HG02678 (cell line): ENCODE measurements at regions not wholly inside any gene's neighbourhood (a gene's known extent, or its start where the extent isn't known, plus 50 kb on each side); places are given as distances from the start of the nearest gene placed in this dataset.

ENCODE experiments used
- ATAC-seq: cut with Tn5 transposase; IDR thresholded peaks from one replicate; pipeline ENCODE4 v1.9.1; 2021; ENCODE audit warnings: mild to moderate bottlenecking, moderate library complexity; ENCODE audit not compliant: unreplicated experiment

DNA sequence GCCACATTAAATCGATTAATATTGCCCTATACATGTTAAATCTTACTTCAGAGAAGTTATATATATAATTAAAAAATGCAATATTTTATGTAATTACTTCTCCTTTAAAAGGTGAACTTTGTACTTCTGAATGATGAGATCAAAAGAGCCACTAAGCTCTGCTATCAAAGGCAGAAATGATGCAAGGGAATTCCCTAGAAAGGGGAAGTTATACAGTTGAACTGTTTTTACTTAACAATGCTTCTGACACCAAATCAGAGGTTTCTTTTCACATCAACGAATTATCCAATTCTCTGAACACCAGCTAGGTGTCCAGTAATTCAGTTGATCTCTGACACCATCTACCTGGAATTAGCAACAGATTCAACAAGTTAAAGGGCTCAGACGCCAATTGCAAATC lies 319.9 kb upstream of the TSHZ2 start:
- no peak for ATAC-seq

GRCh38 chr20:52649727-52650126 lies 322.4 kb upstream of the TSHZ2 start:
- ATAC-seq, result no peak

DNA sequence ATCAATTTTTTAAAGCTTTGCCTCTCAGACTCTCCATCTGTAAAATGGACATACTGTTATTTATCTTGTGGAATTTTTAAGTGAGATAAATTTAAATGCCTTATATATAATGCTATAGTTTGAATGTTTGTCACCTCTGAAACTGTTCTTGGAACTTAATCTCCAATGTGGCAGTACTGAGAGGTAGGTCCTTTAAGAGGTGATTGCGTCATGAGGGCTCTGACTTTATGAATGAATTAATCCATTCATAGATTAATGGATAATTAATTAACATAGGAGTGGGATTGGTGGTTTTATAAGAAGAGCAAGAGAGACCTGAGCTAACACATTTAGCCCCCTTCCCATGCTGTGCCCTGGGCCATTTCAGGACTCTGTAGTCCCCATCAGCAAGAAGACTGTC lies 326.3 kb upstream of the TSHZ2 start:
- no peak for ATAC-seq

DNA sequence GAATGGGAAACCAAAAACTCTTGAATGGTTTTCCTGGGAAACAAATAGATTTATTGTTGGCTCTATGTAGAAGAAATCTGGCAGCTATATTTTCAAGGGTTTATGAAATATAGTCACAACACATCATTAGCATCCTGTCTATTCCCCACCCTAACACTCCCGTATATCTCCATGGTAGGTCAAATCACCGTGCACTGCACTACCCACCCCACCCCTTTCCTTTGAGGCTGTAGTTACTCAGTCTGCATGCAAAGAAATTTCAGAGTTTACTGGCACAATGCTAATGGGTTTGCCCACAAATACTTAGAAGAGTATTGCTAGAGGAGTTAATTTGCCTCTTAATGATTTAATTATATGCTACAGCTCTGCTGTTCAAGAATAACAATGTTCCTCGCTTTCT lies 329.1 kb upstream of the TSHZ2 start:
- no peak for ATAC-seq

DNA sequence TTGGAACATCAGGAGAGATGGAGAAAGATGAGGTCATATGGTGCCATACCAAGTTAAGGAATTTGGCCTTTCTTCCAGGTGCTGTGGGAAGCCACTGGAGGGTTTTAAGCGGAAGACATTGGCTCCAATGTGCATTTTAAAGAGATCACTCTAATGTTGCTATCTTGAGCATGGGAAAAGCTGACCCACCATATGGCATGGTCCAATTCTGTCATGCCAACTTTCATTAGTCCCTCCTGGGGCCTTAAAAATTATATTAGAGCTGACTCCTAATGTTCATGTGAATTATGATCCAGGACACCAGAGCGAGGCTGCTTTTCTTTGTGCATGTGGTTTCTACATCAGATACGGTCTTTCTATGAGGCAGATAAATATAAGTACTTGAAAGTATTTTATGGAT lies 335.0 kb upstream of the TSHZ2 start:
- ATAC-seq, result no peak

DNA sequence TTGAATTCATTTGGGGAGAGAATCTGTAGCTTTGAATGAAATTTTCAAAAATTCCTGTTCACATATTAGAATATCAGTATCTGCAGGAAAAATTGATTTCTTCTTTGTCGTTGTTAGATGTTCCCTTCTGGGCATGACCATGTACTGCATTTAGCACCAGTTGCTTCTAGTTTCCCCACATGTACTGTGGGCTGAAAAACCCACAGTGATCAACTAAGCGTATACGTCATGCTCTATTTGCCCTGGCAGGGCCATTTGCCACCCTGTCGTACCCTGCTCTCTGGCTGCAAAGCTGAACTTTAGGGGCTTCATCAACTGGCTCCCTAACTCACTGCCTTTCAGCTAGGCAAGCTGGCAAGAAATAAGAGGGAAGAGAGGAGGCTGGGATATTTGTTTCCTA lies 340.7 kb upstream of the TSHZ2 start:
- no peak for ATAC-seq

- ATAC-seq, result no peak
Observed at GRCh38 chr20:52630138-52630537, 342.0 kb upstream of the TSHZ2 start.

DNA sequence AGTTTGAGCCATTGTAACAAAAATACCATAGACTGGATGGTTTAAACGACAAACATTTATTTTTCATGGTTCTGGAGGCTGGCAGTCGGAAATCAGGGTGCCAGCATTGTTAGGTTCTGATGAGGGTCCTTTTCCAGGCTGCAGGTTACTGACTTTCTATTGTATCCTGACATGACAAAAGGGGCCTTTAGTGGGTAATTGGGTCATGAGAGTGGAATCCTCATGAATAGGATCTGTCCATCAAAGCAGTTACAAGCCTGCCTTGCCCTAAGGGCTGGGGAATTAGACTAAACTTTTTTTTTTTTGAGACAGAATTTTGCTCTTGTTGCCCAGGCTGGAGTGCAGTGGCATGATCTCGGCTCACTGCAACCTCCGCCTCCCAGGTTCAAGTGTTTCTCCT lies 347.9 kb upstream of the TSHZ2 start:
- ATAC-seq, result no peak

DNA sequence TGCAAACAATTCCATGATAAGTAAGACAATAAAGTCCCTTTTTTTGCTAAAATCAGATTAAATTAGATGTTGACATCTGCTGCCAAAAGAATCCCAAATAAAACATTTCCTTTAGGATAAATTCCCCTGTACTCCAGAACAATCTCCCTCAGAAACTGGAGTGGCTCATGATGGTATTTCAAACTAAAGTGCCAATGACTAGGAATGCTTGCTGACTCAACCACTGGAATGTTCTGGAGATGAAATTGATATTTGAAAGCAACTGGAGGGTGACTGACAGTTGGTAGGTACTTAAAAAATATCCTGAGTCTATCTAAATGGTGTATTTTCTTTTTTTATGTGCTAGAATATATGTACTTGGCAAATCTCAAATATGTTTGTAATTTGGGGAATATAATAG lies 350.1 kb upstream of the TSHZ2 start:
- ATAC-seq, result no peak

DNA sequence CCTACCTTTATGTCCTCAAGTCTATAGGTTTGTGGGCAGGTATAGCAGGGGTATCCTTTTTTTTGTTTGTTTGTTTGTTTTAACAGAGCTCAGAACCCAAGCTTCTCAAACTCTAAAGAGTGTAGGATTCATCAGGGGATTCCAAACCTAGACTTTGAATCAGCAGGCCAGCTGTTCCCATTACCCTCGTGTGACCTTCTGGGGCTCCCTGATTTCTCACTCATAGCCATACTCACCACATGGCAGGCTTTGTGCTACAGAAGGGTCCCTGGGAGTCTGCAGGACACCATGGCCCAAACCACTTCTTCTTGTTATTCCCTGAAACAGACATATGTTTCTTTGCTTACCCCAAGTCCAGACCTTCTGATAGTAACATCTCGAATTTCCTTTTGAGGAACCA lies 350.8 kb upstream of the TSHZ2 start:
- ATAC-seq, result no peak

DNA sequence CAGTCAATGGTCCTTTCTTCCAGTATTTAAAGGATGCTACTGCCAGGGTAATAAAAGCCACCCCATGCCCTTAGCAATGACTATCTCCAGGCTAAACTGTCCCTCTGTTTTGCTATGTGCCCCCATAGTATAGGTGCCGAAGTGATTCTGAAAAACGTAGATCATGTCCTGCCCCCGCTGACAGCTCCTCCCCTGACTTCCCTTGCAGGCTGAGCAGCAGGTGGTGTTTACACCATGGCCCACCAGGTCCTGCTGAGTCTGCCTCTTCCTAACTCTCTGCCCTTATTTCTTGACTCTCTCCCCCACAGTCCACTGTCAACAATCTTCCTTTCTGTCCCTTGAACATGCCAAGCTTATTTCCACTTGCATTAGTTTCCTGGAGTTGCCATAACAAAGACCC lies 352.5 kb upstream of the TSHZ2 start:
- no peak for ATAC-seq

- ATAC-seq, result no peak
Observed at GRCh38 chr20:52619101-52619500, 353.1 kb upstream of the TSHZ2 start.

DNA sequence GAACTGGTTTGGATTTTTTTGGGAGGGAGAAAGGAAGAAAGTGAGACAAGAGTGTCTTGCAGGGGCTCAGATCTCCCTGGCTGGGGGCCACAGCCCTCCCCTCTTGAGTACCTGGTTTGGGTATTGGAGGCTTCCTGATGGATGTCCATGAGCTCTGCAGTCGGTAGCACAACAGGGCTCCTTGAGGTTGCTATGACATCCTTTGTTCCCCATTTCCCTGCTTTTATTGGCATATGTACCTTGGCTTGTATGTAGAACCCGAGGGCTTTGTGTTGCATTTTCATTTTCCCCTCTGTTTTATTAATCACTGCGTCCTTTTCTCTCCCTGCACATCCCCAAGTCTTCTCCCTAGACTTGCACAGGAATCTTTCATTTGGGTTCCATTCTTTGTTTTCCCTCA lies 355.5 kb upstream of the TSHZ2 start:
- ATAC-seq, result no peak

DNA sequence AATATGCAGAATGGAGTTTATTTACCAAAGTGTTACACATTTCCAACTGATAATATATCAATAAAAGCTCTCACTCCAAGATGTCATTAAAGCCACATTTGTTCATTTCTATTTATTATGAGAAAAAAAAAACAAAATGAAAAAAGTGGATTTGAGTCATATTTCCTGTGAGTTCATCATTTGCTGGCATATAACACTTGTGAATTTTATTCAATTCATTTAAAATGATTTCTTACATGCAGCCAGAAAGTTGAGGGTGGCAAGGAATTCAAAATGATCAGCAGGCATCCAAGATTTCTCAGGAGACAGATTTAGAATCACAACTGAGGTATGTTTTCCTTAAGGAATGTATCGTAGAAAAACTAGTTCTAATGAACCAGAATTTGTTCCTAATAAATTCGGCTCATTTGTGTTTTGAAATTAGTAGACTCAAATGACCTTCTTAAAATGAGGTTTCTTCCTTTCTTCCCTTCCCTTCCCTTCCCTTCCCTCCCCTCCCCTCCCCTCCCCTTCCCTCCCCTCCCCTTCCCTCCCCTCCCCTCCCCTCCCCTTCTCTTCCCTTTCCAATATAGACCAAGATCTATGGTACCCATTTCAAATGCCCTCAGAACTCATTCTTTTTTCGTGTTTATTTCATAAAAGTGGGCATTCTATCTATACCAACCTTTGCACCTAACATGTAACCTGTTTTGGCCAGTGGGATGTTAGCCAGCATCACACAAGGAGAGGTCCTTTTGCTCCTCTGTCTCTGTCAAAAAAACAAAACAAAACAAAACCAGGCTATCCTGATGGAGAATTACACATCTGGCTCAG lies 357.9 kb upstream of the TSHZ2 start:
- no peak for ATAC-seq

- no peak for ATAC-seq
Observed at GRCh38 chr20:52612046-52612632, 360.0 kb upstream of the TSHZ2 start.

DNA sequence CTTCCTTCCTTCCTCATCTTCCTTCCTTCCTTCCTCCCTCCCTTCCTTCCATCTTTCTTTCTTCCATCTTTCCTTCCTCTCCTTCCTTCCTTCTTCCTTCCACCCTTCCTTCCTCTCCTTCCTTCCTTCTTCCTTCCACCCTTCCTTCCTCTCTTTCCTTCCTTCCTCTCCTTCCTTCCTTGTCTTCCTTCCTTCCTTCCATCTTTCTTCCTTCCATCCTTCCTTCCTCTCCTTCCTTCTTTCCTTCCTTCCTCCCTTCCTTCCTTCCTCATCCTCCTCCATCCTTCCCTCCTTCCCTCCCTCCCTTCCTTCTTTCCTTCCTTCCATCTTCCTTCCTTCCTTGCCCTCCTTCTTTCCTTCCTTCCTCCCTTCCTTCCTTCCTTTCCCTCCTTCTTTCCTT lies 361.4 kb upstream of the TSHZ2 start:
- ATAC-seq, result no peak

- ATAC-seq, result no peak
Observed at GRCh38 chr20:52601295-52601971, 370.7 kb upstream of the TSHZ2 start.

DNA sequence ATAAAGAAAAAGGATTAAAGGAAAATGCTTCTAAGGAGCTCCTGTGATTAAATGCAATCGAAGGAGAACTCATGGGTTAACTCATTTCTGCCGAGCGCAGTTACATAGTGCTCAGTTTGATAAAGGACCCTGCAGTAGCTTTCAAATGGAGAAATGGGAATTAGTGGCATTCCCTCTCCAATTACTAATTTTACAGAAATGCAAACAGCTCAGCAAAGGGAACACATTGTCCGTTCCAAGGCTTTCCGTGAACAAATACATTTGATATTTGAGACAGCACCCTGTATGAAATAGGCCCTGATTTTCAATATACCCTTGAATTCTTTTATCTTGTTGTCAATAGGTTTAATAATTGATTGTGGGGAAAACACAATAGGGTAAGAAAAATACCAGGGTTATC lies 375.9 kb upstream of the TSHZ2 start:
- no peak for ATAC-seq

- no peak for ATAC-seq
Observed at GRCh38 chr20:52595518-52595917, 376.6 kb upstream of the TSHZ2 start.

DNA sequence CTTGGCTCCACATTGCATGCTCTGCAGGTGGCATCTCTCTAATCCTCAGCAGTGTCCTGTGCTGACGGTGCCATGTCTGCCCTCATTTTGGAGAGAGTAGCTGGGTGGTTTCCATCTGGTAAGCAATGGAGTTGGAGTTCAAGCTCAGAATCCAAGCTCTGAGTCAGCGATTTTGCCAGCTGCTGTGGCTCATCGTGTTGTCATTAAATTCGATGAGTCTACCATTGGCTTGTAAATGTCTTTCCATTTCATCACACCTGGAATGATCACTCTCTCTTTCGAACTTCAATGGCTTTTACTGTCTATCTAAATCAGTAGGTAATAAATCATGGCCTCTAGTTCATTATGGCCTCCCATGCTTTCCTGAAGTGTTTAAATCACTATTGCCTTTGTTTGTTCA lies 378.5 kb upstream of the TSHZ2 start:
- no peak for ATAC-seq

- no peak for ATAC-seq
Observed at GRCh38 chr20:52592567-52592966, 379.6 kb upstream of the TSHZ2 start.

GRCh38 chr20:52590100-52590499 lies 382.1 kb upstream of the TSHZ2 start:
- no peak for ATAC-seq
